Nephron progenitor cell (in vitro differentiated cells): ENCODE measurements at regions not wholly inside any gene's neighbourhood (a gene's known extent, or its start where the extent isn't known, plus 50 kb on each side); places are given as distances from the start of the nearest gene placed in this dataset.

Experiments used
- DNase-seq: peaks from one replicate; pipeline ENCODE4 v3.0.0; 2021
- H3K27ac Mint-ChIP-seq: 2 replicates; pipeline ENCODE4 v1.8.0; 2021; ENCODE audit warnings: mild to moderate bottlenecking, moderate library complexity, mixed read lengths
- H3K27me3 Mint-ChIP-seq: 2 replicates; pipeline ENCODE4 v1.8.0; 2021; ENCODE audit warnings: mild to moderate bottlenecking, low read depth, mixed read lengths; ENCODE audit not compliant: poor library complexity
- H3K36me3 Mint-ChIP-seq: 2 replicates; pipeline ENCODE4 v1.8.0; 2021; ENCODE audit warnings: low read depth, mixed read lengths
- H3K4me1 Mint-ChIP-seq: 2 replicates; pipeline ENCODE4 v1.8.0; 2021; ENCODE audit warnings: mixed read lengths
- H3K4me3 Mint-ChIP-seq: 2 replicates; pipeline ENCODE4 v1.8.0; 2021; ENCODE audit warnings: mild to moderate bottlenecking, moderate library complexity, mixed read lengths
- H3K9me3 Mint-ChIP-seq: 2 replicates; pipeline ENCODE4 v1.8.0; 2021; ENCODE audit warnings: mild to moderate bottlenecking, moderate library complexity, mixed read lengths
- CTCF ChIP-seq: fragments of 200-600 bp; sonication (generic); IDR thresholded peaks from 2 replicates; pipeline ENCODE4 v1.5.0; 2021; ENCODE audit warnings: antibody characterized with exemption

GRCh38 chr9:1771094-1771789 is 243.9 kb upstream of the SMARCA2 start:
- TF ChIP-seq CTCF: no peak
- Mint-ChIP-seq H3K4me1 (no peaks in the 10 kb centered on the region), H3K27me3 (peaks cover 7% of the 10 kb centered on the region), H3K27ac (no peak overlapping the region), H3K9me3 (no peaks in the 10 kb centered on the region), H3K4me3 (no peak overlapping the region), H3K36me3 (no peaks in the 10 kb centered on the region)
- DNase-seq: no peak

DNA sequence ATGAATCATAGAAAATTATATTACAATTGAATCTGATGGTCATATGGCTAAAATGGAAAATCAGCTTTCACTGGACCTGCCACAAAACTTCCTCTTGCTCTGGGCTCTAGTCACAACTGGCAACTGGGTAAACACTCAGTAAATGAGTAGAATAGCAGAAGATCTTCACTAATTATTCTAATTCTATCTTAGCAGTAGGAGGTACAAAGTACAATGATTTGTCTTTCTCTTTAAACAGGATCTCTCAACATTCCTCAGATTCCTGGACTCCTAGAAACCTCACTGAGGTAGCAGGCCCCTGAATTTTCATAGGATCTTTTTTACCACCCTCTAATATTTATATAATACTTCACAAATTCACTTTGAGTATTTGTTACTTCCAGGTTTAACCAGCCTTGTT is 239.9 kb upstream of the SMARCA2 start:
- TF ChIP-seq CTCF: no peak
- Mint-ChIP-seq H3K27me3 (no peaks in the 10 kb centered on the region), H3K9me3 (peaks cover 4% of the 10 kb centered on the region), H3K36me3 (no peaks in the 10 kb centered on the region), H3K4me1 (no peaks in the 10 kb centered on the region), H3K4me3 (no peak overlapping the region), H3K27ac (no peak overlapping the region)
- no peak for DNase-seq

DNA sequence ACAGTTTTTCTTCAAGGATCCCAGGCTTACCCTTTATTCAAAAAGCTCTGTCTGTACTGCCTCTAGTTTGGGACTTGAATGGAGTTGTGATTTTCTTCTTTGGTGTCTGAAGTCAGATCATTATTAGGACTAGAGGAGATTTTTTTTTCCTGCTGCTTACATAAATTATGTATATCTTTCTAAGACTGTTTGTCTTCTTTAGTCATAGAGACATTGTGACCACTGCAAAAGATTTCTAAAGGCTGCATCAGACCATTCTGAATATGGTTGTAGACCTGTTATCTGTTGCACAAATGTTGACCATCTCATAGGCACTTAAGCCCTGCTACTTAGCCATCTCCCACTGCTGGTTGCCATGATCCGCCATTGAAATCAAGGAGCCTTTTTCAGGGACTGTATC is 238.5 kb upstream of the SMARCA2 start:
- H3K27me3 Mint-ChIP-seq: peaks cover 2% of the 10 kb centered on the region
- no peak overlapping the region for H3K4me3 Mint-ChIP-seq
- no peaks in the 10 kb centered on the region for H3K36me3 Mint-ChIP-seq
- H3K27ac Mint-ChIP-seq: no peak overlapping the region
- H3K9me3 Mint-ChIP-seq: peaks cover 8% of the 10 kb centered on the region
- no peak for DNase-seq
- no peak for TF ChIP-seq CTCF
- no peaks in the 10 kb centered on the region for H3K4me1 Mint-ChIP-seq

DNA sequence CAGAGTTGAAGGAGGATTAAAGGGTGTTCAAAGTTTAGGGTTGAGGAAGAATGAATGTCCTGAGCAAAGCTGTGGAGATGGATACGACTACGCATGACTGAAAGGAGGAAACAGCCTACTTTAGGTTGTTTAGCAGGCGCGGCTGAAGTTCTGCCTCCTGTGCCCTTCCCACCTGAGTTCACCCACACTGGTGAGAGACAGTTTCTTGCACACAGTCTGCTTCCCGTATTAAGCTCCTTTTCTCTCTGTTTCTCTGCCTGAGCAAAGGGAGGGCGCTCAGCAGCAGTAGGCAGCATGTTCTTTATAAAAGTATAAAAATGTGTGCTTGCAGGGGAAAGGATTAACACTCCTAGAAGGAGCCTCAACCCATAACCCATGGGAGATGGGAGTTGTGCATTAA is 224.0 kb upstream of the SMARCA2 start:
- H3K36me3 Mint-ChIP-seq: no peaks in the 10 kb centered on the region
- TF ChIP-seq CTCF: no peak
- H3K4me1 Mint-ChIP-seq: no peaks in the 10 kb centered on the region
- H3K4me3 Mint-ChIP-seq: no peak overlapping the region
- DNase-seq: no peak
- peaks cover 3% of the 10 kb centered on the region for H3K27me3 Mint-ChIP-seq
- H3K27ac Mint-ChIP-seq: no peak overlapping the region
- H3K9me3 Mint-ChIP-seq: peaks cover 22% of the 10 kb centered on the region

DNA sequence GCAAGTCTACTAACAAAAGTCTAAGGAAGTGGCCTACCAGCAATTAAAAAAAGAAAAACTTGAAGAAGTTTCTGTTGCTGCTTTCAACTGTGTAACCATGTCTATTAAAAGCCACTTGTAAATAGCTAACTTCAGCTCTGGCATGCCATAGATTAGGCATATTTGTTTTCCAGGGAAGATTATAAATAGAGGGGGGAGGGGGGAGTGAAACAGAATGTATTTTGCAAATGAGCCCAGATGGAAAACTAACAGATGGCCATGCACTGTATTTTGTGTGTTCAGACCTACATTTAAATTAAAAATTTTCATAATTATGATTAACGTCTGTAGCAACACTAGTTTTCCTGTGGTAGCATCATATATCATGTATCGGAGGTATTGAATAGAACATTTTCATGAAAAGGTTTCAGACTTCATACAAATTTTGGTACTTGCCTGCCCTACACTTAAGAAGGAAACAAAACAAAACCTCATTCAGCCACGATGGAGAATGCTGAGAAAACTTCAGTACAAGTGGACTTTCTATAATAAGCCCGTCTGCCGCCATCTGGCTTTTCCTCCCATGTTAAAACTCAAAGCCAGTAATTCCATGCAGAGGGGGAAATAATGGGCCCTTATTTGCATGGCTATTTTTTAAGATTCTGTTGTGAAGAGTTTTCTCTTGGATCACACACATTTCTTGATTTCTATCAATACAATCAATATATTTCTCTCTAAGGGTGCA is 220.4 kb upstream of the SMARCA2 start:
- H3K27me3 Mint-ChIP-seq: peaks cover 3% of the 10 kb centered on the region
- DNase-seq: no peak
- H3K4me3 Mint-ChIP-seq: no peak overlapping the region
- H3K36me3 Mint-ChIP-seq: no peaks in the 10 kb centered on the region
- H3K4me1 Mint-ChIP-seq: no peaks in the 10 kb centered on the region
- H3K27ac Mint-ChIP-seq: no peak overlapping the region
- no peak for TF ChIP-seq CTCF
- peaks cover 19% of the 10 kb centered on the region for H3K9me3 Mint-ChIP-seq
